ENCODE measurements at regions not wholly inside any gene's neighbourhood (a gene's known extent, or its start where the extent isn't known, plus 50 kb on each side); places are given as distances from the start of the nearest gene placed in this dataset.

GRCh38 chr5:38621331-38621730 is 64.9 kb upstream of the LIFR start:
- TF ChIP-seq POLR2A (IDR thresholded peaks at IDR 0.05) (no peak), CTCF (IDR thresholded peaks at IDR 0.05) (no peak)

Measured in lower leg skin (tissue), 3 donors.